NB4 (cell line): ENCODE measurements at regions not wholly inside any gene's neighbourhood (a gene's known extent, or its start where the extent isn't known, plus 50 kb on each side); places are given as distances from the start of the nearest gene placed in this dataset.

Experiments
- CTCF ChIP-seq: IDR thresholded peaks from one replicate; pipeline ENCODE4 v1.5.1; 2012; ENCODE audit warnings: low read depth, low read length
- MAX ChIP-seq: IDR thresholded peaks from 2 replicates; pipeline ENCODE4 v1.6.1; 2011; ENCODE audit warnings: low read depth, low read length

GRCh38 chr13:80033951-80034350, 307.0 kb downstream of the SPRY2 start:
- no peak for TF ChIP-seq CTCF
- TF ChIP-seq MAX = no peak
